ENCODE measurements at regions not wholly inside any gene's neighbourhood (a gene's known extent, or its start where the extent isn't known, plus 50 kb on each side); places are given as distances from the start of the nearest gene placed in this dataset.

DNA sequence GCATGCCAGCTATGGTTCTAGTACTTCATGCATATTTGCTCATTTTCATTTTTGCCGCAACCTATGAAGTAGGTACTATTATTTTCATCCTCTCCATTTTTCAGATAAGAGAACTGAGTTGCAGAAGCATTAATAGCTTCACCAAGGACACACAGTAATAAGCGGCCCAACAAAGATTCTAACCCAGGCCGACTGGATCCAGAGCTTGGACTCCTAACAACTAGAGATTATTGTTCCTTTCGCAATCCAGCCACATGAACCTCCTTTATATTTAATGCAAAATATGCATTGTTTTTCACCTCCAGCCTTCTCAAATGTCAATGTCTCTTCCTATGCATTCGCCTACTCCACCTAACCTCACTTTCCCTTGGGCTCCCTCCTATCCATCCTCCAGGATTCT, 148.3 kb downstream of the CCDC34 start:
- TF ChIP-seq, protein P1, sequence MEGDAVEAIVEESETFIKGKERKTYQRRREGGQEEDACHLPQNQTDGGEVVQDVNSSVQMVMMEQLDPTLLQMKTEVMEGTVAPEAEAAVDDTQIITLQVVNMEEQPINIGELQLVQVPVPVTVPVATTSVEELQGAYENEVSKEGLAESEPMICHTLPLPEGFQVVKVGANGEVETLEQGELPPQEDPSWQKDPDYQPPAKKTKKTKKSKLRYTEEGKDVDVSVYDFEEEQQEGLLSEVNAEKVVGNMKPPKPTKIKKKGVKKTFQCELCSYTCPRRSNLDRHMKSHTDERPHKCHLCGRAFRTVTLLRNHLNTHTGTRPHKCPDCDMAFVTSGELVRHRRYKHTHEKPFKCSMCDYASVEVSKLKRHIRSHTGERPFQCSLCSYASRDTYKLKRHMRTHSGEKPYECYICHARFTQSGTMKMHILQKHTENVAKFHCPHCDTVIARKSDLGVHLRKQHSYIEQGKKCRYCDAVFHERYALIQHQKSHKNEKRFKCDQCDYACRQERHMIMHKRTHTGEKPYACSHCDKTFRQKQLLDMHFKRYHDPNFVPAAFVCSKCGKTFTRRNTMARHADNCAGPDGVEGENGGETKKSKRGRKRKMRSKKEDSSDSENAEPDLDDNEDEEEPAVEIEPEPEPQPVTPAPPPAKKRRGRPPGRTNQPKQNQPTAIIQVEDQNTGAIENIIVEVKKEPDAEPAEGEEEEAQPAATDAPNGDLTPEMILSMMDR (IDR thresholded peaks at IDR 0.05) = no peak
- no peak for TF ChIP-seq POLR2AphosphoS5 (IDR thresholded peaks at IDR 0.05; ENCODE audit: insufficient read depth in 1 of 2, low read depth in 1 of 2)
